ENCODE measurements at regions not wholly inside any gene's neighbourhood (a gene's known extent, or its start where the extent isn't known, plus 50 kb on each side); places are given as distances from the start of the nearest gene placed in this dataset.

GRCh38 chr4:140286456-140286855 is 87.0 kb upstream of the SCOC start:
- DNase-seq (ENCODE audit: insufficient read length, low spot score), result no peak
- TF ChIP-seq POLR2A (IDR thresholded peaks at IDR 0.05; ENCODE audit: low read depth, low read length) (no peak), TAF1 (IDR thresholded peaks at IDR 0.05; ENCODE audit: low read depth, low read length) (no peak), SPI1 (IDR thresholded peaks at IDR 0.05; ENCODE audit: low read depth, low read length) (no peak), POU2F2 (IDR thresholded peaks at IDR 0.05; ENCODE audit: low read depth, low read length) (no peak), POLR2AphosphoS5 (IDR thresholded peaks at IDR 0.05; ENCODE audit: low read depth, low read length) (no peak), PAX5 (IDR thresholded peaks at IDR 0.05; ENCODE audit: insufficient read depth, low read length, severe bottlenecking) (no peak)
- FAIRE-seq, result no peak

GRCh38 chr4:140284456-140284855 is 89.0 kb upstream of the SCOC start:
- no peak for TF ChIP-seq PAX5 (IDR thresholded peaks at IDR 0.05; ENCODE audit: insufficient read depth, low read length, severe bottlenecking)
- TF ChIP-seq POLR2AphosphoS5 (IDR thresholded peaks at IDR 0.05; ENCODE audit: low read depth, low read length), result no peak
- no peak for TF ChIP-seq POU2F2 (IDR thresholded peaks at IDR 0.05; ENCODE audit: low read depth, low read length)
- no peak for TF ChIP-seq POLR2A (IDR thresholded peaks at IDR 0.05; ENCODE audit: low read depth, low read length)
- no peak for TF ChIP-seq SPI1 (IDR thresholded peaks at IDR 0.05; ENCODE audit: low read depth, low read length)
- TF ChIP-seq TAF1 (IDR thresholded peaks at IDR 0.05; ENCODE audit: low read depth, low read length), result no peak

GRCh38 chr4:140281828-140282552 is 91.5 kb upstream of the SCOC start:
- FAIRE-seq (no peak), DNase-seq (ENCODE audit: insufficient read length, low spot score) (no peak)
- TF ChIP-seq TAF1 (IDR thresholded peaks at IDR 0.05; ENCODE audit: low read depth, low read length) (no peak), POLR2AphosphoS5 (IDR thresholded peaks at IDR 0.05; ENCODE audit: low read depth, low read length) (no peak), POLR2A (IDR thresholded peaks at IDR 0.05; ENCODE audit: low read depth, low read length) (no peak), SPI1 (IDR thresholded peaks at IDR 0.05; ENCODE audit: low read depth, low read length) (no peak), PAX5 (IDR thresholded peaks at IDR 0.05; ENCODE audit: insufficient read depth, low read length, severe bottlenecking) (no peak), POU2F2 (IDR thresholded peaks at IDR 0.05; ENCODE audit: low read depth, low read length) (no peak)

More at GRCh38 chr4:140284456-140284855, 89.0 kb upstream of the SCOC start:
- DNase-seq (ENCODE audit: insufficient read length, low spot score) (no peak), FAIRE-seq (no peak)

- no peak for DNase-seq (ENCODE audit: insufficient read length, low spot score)
- TF ChIP-seq POLR2A (IDR thresholded peaks at IDR 0.05; ENCODE audit: low read depth, low read length), result no peak
- TF ChIP-seq POLR2AphosphoS5 (IDR thresholded peaks at IDR 0.05; ENCODE audit: low read depth, low read length), result no peak
- no peak for TF ChIP-seq PAX5 (IDR thresholded peaks at IDR 0.05; ENCODE audit: insufficient read depth, low read length, severe bottlenecking)
- TF ChIP-seq TAF1 (IDR thresholded peaks at IDR 0.05; ENCODE audit: low read depth, low read length), result no peak
- no peak for TF ChIP-seq SPI1 (IDR thresholded peaks at IDR 0.05; ENCODE audit: low read depth, low read length)
- TF ChIP-seq POU2F2 (IDR thresholded peaks at IDR 0.05; ENCODE audit: low read depth, low read length), result no peak
- no peak for FAIRE-seq
Observed at GRCh38 chr4:140277576-140277975, 95.9 kb upstream of the SCOC start.

- peak; percentile 55 for TF ChIP-seq SPI1 (IDR thresholded peaks at IDR 0.05; ENCODE audit: low read depth, low read length)
- TF ChIP-seq TAF1 (IDR thresholded peaks at IDR 0.05; ENCODE audit: low read depth, low read length), result no peak
- TF ChIP-seq POU2F2 (IDR thresholded peaks at IDR 0.05; ENCODE audit: low read depth, low read length), result no peak
- TF ChIP-seq POLR2AphosphoS5 (IDR thresholded peaks at IDR 0.05; ENCODE audit: low read depth, low read length), result no peak
- no peak for DNase-seq (ENCODE audit: insufficient read length, low spot score)
- no peak for FAIRE-seq
Observed at GRCh38 chr4:140271553-140271952, 101.9 kb upstream of the SCOC start.

- DNase-seq (ENCODE audit: insufficient read length, low spot score), result no peak
- TF ChIP-seq POLR2AphosphoS5 (IDR thresholded peaks at IDR 0.05; ENCODE audit: low read depth, low read length) (no peak), POLR2A (IDR thresholded peaks at IDR 0.05; ENCODE audit: low read depth, low read length) (no peak), POU2F2 (IDR thresholded peaks at IDR 0.05; ENCODE audit: low read depth, low read length) (no peak), SPI1 (IDR thresholded peaks at IDR 0.05; ENCODE audit: low read depth, low read length) (no peak), TAF1 (IDR thresholded peaks at IDR 0.05; ENCODE audit: low read depth, low read length) (no peak), PAX5 (IDR thresholded peaks at IDR 0.05; ENCODE audit: insufficient read depth, low read length, severe bottlenecking) (no peak)
- no peak for FAIRE-seq
Observed at GRCh38 chr4:140269369-140269768, 104.1 kb upstream of the SCOC start.

- no peak for DNase-seq (ENCODE audit: insufficient read length, low spot score)
- FAIRE-seq, result no peak
- TF ChIP-seq PAX5 (IDR thresholded peaks at IDR 0.05; ENCODE audit: insufficient read depth, low read length, severe bottlenecking) (no peak), TAF1 (IDR thresholded peaks at IDR 0.05; ENCODE audit: low read depth, low read length) (no peak), SPI1 (IDR thresholded peaks at IDR 0.05; ENCODE audit: low read depth, low read length) (no peak), POU2F2 (IDR thresholded peaks at IDR 0.05; ENCODE audit: low read depth, low read length) (no peak), POLR2AphosphoS5 (IDR thresholded peaks at IDR 0.05; ENCODE audit: low read depth, low read length) (no peak), POLR2A (IDR thresholded peaks at IDR 0.05; ENCODE audit: low read depth, low read length) (no peak)
Observed at GRCh38 chr4:140268186-140268841, 105.1 kb upstream of the SCOC start.

GRCh38 chr4:140267576-140267975 is 105.9 kb upstream of the SCOC start:
- no peak for DNase-seq (ENCODE audit: insufficient read length, low spot score)
- TF ChIP-seq SPI1 (IDR thresholded peaks at IDR 0.05; ENCODE audit: low read depth, low read length) (no peak), PAX5 (IDR thresholded peaks at IDR 0.05; ENCODE audit: insufficient read depth, low read length, severe bottlenecking) (no peak), POLR2AphosphoS5 (IDR thresholded peaks at IDR 0.05; ENCODE audit: low read depth, low read length) (no peak), POU2F2 (IDR thresholded peaks at IDR 0.05; ENCODE audit: low read depth, low read length) (no peak), POLR2A (IDR thresholded peaks at IDR 0.05; ENCODE audit: low read depth, low read length) (no peak), TAF1 (IDR thresholded peaks at IDR 0.05; ENCODE audit: low read depth, low read length) (no peak)
- FAIRE-seq, result no peak

GRCh38 chr4:140266958-140267568 is 106.4 kb upstream of the SCOC start:
- DNase-seq (ENCODE audit: insufficient read length, low spot score) (no peak), FAIRE-seq (no peak)
- TF ChIP-seq POU2F2 (IDR thresholded peaks at IDR 0.05; ENCODE audit: low read depth, low read length) (no peak), POLR2A (IDR thresholded peaks at IDR 0.05; ENCODE audit: low read depth, low read length) (no peak), TAF1 (IDR thresholded peaks at IDR 0.05; ENCODE audit: low read depth, low read length) (no peak), SPI1 (IDR thresholded peaks at IDR 0.05; ENCODE audit: low read depth, low read length) (no peak), PAX5 (IDR thresholded peaks at IDR 0.05; ENCODE audit: insufficient read depth, low read length, severe bottlenecking) (no peak)

Data from GM12891 (cell line).